OCI-LY7 (cell line): ENCODE measurements at regions not wholly inside any gene's neighbourhood (a gene's known extent, or its start where the extent isn't known, plus 50 kb on each side); places are given as distances from the start of the nearest gene placed in this dataset.

Experiments used
- EZH2phosphoT487 ChIP-seq: fragments of 200-600 bp; sonication (generic); IDR thresholded peaks from 2 replicates; pipeline ENCODE4 v1.6.1; 2018; ENCODE audit warnings: low read depth, borderline replicate concordance, mild to moderate bottlenecking, mixed run types, antibody characterized with exemption, low read length, moderate library complexity, mixed read lengths
- TF ChIP-seq, protein P1 (sequence below): fragments of 200-600 bp; sonication (generic); conservative IDR thresholded peaks from 2 replicates; pipeline ENCODE4 v1.5.1; 2014; ENCODE audit warnings: mild to moderate bottlenecking, antibody characterized with exemption, low read length, moderate library complexity, mixed read lengths

DNA sequence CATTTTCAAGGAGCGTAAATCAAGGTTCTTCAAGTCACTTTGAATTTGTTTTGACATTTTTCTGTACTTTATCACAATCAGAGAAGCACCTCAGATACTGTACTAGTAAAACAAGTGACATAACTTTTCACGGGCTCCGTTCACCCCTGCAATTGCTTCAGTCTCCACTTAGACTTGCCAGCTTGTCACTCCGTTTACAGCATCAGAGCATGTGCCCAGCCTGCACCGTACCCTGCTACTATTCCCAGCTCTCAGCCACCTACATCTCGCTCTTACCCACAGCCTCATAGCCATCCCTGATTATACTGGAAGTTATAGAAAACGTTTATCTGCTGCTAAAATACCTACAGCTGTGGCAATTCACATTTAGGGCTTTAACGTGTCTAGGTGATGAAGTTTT, 135.3 kb upstream of the TENM3 start:
- TF ChIP-seq, protein P1, sequence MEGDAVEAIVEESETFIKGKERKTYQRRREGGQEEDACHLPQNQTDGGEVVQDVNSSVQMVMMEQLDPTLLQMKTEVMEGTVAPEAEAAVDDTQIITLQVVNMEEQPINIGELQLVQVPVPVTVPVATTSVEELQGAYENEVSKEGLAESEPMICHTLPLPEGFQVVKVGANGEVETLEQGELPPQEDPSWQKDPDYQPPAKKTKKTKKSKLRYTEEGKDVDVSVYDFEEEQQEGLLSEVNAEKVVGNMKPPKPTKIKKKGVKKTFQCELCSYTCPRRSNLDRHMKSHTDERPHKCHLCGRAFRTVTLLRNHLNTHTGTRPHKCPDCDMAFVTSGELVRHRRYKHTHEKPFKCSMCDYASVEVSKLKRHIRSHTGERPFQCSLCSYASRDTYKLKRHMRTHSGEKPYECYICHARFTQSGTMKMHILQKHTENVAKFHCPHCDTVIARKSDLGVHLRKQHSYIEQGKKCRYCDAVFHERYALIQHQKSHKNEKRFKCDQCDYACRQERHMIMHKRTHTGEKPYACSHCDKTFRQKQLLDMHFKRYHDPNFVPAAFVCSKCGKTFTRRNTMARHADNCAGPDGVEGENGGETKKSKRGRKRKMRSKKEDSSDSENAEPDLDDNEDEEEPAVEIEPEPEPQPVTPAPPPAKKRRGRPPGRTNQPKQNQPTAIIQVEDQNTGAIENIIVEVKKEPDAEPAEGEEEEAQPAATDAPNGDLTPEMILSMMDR = no peak
- no peak for TF ChIP-seq EZH2phosphoT487
